ENCODE measurements at regions not wholly inside any gene's neighbourhood (a gene's known extent, or its start where the extent isn't known, plus 50 kb on each side); places are given as distances from the start of the nearest gene placed in this dataset.

DNA sequence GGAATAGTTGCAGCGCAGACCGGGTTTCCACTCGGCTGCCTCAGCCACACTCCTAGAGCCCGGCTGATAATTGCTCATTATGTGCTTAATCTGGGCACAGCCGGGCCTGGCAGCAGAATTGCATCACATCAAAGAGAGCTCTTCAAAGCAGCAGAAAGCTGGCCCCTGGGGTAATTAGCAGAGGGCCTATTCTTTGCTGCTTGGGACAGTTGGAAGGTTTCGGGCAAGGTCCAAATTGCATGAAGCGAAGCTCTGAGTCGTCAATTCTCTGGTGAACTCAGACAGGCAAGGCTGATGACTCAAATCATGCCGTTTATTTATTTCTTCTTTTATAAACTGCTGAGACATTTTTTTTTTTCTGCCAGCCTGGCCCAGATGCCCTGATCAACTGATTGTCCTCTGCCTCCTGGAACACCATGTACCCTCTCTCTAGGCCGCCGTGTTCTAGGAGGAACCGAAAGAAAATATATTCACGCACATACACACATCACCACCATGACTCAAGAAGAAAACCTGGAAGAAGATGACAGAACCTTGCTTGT lies 242.2 kb downstream of the RAB11FIP2 start:
- TF ChIP-seq, protein P1, sequence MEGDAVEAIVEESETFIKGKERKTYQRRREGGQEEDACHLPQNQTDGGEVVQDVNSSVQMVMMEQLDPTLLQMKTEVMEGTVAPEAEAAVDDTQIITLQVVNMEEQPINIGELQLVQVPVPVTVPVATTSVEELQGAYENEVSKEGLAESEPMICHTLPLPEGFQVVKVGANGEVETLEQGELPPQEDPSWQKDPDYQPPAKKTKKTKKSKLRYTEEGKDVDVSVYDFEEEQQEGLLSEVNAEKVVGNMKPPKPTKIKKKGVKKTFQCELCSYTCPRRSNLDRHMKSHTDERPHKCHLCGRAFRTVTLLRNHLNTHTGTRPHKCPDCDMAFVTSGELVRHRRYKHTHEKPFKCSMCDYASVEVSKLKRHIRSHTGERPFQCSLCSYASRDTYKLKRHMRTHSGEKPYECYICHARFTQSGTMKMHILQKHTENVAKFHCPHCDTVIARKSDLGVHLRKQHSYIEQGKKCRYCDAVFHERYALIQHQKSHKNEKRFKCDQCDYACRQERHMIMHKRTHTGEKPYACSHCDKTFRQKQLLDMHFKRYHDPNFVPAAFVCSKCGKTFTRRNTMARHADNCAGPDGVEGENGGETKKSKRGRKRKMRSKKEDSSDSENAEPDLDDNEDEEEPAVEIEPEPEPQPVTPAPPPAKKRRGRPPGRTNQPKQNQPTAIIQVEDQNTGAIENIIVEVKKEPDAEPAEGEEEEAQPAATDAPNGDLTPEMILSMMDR (IDR thresholded peaks at IDR 0.05; ENCODE audit: low read length) = no peak
- TF ChIP-seq EZH2 (IDR thresholded peaks at IDR 0.05; ENCODE audit: borderline replicate concordance, low read length) = no peak

All from OCI-LY1 (cell line).